HG03342 (cell line): ENCODE measurements at regions not wholly inside any gene's neighbourhood (a gene's known extent, or its start where the extent isn't known, plus 50 kb on each side); places are given as distances from the start of the nearest gene placed in this dataset.

Experiments used
- ATAC-seq: cut with Tn5 transposase; IDR thresholded peaks from one replicate; pipeline ENCODE4 v1.9.1; 2021; ENCODE audit warnings: mild to moderate bottlenecking, moderate library complexity; ENCODE audit not compliant: unreplicated experiment

- ATAC-seq: no peak
Observed at GRCh38 chr11:113581713-113582112, 106.5 kb upstream of the DRD2 start.

DNA sequence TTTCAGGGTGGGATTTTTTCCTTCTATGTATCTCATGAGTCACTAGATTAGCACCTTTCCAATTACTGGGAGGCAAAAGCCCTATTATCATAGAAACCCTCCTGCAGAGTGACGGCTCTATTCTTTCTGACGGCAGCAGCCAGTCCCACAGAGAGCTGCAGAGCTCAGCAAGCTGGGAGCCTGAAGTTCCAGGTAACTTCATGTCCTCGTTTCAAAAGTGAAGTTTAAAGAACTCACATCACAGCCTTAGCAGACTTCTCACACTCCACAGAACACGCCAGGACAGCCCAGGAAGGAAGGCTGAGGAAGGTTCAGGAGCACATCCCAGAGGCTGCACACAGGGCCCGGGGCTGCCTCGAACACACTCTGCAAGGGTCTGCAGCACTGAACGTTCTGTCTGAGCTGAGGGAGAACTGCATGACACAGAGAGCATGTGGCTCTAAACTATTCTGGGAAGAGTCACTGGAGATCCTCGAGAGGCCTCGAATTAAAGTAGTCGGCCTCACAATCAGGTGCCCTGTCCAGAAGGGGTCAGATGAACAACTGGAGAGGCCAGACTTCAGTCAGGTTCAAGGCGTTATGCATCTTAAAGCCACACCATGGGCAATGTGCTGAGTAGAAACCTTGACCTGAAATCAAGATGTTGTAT, 104.2 kb upstream of the DRD2 start:
- ATAC-seq: no peak

GRCh38 chr11:113578715-113579250, 103.6 kb upstream of the DRD2 start:
- ATAC-seq: no peak

DNA sequence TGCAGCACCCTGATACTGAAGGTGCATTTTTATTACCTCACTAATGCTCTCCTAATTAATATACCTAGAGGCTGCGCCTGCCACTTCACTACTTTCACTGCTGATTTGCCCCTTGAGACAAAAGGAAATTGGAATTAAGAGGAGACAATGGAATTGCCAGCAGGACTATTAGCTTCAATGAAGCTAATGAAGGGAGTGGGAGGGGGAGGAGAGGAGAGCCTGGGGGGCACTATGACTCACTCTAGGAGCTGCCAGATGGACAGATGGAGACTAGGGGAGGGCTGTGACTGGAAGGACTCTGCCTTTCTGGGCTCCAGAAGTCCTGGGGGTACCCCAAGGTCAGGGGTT, 102.8 kb upstream of the DRD2 start:
- ATAC-seq: no peak

GRCh38 chr11:113577356-113578032, 102.3 kb upstream of the DRD2 start:
- no peak for ATAC-seq

DNA sequence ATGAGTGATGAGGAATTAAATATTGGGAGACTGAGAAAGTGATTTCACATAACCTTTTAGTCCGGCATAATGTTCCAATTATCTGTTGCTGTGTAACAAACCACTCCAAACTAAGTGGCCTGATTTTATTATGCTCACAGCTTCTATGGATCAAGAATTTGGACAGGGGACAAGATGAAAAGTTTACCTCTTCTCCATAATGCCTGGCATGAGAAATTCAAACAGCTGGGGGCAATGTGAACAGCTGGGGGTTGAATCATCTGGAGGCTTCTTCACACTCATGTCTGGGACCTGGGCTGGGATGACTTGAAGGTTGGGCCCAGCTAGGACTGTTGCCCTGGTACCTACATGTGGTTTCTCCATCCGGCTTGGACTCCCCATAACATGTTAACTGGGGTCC, 99.4 kb upstream of the DRD2 start:
- no peak for ATAC-seq

GRCh38 chr11:113574171-113574570, 99.0 kb upstream of the DRD2 start:
- no peak for ATAC-seq

DNA sequence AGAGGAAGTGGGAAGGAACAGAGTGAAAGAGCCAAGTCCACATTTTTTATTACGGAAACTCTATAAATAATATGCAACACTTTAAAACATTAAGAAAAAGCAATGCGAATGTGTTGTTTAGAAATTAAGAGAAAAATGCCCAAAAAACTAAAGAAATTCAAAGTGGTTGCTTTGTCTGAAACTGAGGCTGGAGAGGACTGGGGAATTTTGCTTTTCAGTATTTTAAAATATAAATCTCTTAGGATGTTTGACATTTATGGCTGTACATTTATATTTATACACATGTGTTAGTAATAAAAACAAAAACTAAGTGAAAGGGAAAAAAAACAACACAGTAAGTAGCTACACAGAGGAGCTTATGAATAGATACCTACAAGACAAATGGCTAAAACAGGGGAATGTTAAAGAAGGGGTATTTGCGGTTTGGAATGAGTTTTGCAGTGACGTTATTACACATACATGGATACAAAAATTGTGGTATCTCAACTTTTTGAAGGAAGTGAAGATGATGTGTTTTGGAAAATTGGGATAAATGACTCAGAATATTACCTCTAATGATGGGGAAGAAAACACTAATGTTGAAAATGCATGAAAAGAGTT, 97.0 kb upstream of the DRD2 start:
- ATAC-seq: no peak

DNA sequence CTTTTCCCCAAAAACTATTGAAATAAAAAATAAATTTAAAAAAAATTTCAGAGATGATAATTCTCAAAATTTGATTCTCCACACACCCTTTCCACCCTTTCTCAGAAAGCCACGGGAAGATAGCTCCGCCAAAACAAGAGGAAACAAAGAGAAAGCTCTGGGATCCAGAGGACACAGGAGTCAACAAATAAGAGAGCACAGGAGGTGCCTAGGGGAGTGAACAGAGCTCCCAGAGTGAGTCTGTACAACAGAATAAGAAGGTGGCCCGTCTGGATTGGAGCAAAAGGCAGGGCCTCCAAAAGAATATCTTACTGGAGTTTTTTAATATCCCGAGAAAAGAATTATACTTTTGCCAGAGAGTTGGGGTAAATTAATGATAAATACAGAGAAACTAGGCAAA, 96.3 kb upstream of the DRD2 start:
- ATAC-seq: no peak

GRCh38 chr11:113570906-113571305, 95.7 kb upstream of the DRD2 start:
- ATAC-seq: no peak

GRCh38 chr11:113569391-113569790, 94.2 kb upstream of the DRD2 start:
- ATAC-seq: no peak

DNA sequence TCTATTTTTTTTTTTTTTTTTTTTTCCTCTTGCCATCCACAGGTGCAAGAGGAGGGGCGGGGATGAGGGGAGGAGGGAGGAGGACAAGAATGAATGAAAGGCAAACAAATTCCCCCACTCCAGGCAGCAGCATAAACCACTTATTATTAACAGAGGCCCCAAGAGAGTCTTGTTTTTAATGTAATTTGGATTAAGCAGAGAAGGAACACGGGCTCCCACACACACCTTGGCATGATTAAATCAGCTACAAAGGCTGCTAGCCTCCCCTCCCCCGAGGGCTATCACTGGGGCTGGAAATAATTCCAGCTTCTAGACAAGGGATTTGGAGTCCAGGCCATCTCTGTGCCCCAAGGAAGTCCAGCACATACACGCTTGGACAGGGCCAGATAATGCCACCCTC, 93.4 kb upstream of the DRD2 start:
- no peak for ATAC-seq

GRCh38 chr11:113567867-113568544, 92.8 kb upstream of the DRD2 start:
- ATAC-seq: no peak

- no peak for ATAC-seq
Observed at GRCh38 chr11:113567097-113567496, 91.9 kb upstream of the DRD2 start.

DNA sequence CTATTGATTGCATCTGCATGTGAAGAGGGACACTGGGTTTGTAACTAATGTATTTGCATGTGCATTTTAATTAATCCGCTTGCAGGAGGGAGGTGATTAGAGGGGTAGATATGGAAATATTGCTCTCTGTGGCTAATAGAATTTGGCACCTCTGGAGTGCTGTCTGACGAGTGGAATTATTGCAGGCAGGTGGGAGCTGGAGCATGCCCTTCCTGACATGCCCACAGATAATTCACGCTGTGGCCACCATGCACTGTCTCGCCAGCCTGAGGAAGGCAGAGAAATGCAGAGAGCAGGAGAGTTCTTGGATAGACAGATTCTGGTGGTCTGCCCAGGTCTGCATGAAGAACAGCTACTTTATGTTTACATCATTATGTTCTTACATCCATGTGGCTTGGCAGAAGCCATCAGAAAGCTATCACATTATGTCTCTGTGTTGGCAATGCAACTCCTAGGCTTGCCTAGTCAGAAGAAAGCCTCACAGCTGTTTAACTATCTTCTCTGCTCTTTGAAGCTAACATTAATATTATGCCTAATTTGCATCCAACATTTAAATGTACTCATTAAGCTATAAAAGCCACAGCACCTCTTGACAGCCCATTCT, 89.4 kb upstream of the DRD2 start:
- no peak for ATAC-seq

DNA sequence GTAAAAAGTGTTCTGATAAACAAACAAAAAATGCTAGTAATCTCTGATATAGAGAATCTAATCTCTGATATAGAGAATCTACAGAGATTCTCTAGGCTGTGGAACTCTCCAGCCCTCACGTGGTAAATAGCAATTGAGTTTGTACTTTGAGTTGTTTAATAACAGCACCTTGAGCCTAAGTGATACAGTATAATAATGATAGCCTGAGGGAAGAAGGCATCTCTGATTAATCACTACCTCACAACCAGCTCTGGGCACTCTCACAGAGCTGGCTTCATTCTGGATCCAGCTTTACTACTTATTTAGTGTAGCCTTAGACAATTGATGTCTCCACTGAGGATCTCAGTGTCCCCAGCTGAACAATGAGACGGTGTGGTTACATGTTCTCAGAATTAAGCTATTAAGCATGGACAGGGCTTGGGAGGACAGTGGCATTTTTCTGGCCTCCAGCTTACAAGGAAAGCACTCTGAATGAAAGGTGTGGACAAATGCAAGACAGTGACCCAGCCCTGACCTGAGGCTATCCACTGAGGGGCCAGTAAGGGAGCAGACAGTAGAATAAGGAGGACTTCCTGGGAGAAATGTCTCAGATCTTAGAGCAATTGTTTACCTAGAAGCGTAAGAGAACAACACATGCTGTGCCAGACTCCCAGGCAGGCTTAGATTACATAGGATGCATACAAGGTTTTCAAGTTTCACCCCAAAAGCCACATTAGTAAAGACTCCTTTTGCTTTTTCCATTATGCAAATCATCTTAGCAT, 88.7 kb upstream of the DRD2 start:
- no peak for ATAC-seq

DNA sequence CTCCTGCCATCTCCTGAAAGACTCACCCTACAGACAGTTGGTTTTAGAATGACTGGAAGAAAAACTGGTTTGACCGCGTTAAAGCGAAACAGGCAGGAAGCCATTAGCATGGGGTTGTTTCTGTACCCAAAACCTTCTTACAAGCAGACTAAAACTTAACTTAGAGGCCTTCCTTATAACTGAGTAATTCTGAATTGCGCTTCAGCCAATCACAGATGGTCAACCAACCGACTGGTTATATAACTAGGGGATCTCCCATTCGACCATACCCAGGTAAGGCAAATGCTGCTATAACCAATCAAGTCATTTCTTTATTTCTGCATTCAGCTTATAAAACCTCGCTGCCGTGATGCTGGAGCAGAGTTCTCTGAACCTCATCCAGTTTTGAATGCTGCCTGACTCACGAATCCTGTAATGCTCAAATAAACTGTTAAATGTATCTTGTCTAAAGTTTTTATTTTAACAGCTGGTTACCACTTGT, 87.8 kb upstream of the DRD2 start:
- no peak for ATAC-seq

GRCh38 chr11:113562576-113562975, 87.4 kb upstream of the DRD2 start:
- no peak for ATAC-seq

GRCh38 chr11:113557926-113558325, 82.7 kb upstream of the DRD2 start:
- ATAC-seq: no peak

DNA sequence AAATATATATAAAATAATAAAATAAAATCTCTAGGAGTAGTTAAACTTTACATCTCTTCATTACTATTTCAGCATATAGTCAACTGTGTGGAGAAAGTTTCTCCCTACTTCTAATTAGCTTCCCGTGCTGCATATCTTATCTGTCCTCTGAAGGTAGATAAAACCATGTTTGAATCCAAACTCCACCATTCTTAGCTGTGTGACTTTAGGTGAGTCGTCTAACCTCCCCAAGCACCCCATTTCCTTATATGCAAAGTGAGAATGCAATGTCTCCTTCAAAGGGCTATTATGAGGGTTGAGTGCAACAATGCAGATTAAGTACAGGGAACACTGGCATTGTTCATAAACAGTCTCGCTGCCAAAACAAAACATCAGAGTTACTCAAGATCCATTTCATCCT, 80.8 kb upstream of the DRD2 start:
- ATAC-seq: no peak
